Adrenal gland (tissue), 9 donors: ENCODE measurements at regions not wholly inside any gene's neighbourhood (a gene's known extent, or its start where the extent isn't known, plus 50 kb on each side); places are given as distances from the start of the nearest gene placed in this dataset.

Experiments
- DNase-seq, 7 donors: peaks; one replicate each; pipeline ENCODE4 v3.0.0-alpha.2; 2019 to 2020
- H3K27ac ChIP-seq, 5 donors: fragments of 200-600 bp; sonication (generic) in 4 of 5; 1 replicate in 3 of 5; 2 replicates in 2 of 5; pipeline versions ENCODE4 v1.5.1 to v1.8.0; 2016 to 2020; ENCODE audit warnings: mild to moderate bottlenecking in 1 of 5
- H3K27me3 ChIP-seq: fragments of 200-600 bp; 2 replicates; pipeline ENCODE4 v1.8.0; 2021
- H3K36me3 ChIP-seq, 2 donors: fragments of 200-600 bp; replicated peaks in 1 of 2; 1 replicate in 1 of 2; 2 replicates in 1 of 2; pipeline versions ENCODE4 v1.5.1 to v1.8.0; 2018 to 2022
- H3K4me1 ChIP-seq, 2 donors: fragments of 200-600 bp; replicated peaks in 1 of 2; 1 replicate in 1 of 2; 2 replicates in 1 of 2; pipeline versions ENCODE4 v1.5.1 to v1.8.0; 2018 to 2021
- H3K4me3 ChIP-seq, 4 donors: fragments of 200-600 bp; sonication (generic) in 3 of 4; one replicate each; pipeline ENCODE4 v1.5.1; 2016 to 2018
- H3K9me3 ChIP-seq, 3 donors: fragments of 200-600 bp; sonication (generic) in 1 of 3; replicated peaks in 1 of 3; 1 replicate in 2 of 3; 2 replicates in 1 of 3; pipeline versions ENCODE4 v1.5.1 to v1.8.0; 2016 to 2021
- CTCF ChIP-seq, 6 experiments: fragments of 450-650 bp in 4 of 6; fragments of 200-600 bp in 2 of 6; sonication (generic) in 1 of 6; IDR thresholded peaks; 1 replicate in 5 of 6; 2 replicates in 1 of 6; pipeline versions ENCODE4 v1.5.1 to v1.8.0; 2016 to 2021; ENCODE audit warnings: antibody characterized with exemption in 6 of 6, mild to moderate bottlenecking in 2 of 6, moderate library complexity in 1 of 6
- POLR2A ChIP-seq, 2 donors: fragments of 450-650 bp; IDR thresholded peaks; one replicate each; pipeline ENCODE4 v1.6.1; 2017; ENCODE audit warnings: antibody characterized with exemption in 2 of 2, mild to moderate bottlenecking in 2 of 2, moderate library complexity in 1 of 2
- WGBS, 4 donors: extraction: QIAGEN DNeasy Blood & Tissue Kit in 2 of 4; methylation state at CpG; one replicate each; pipeline versions ENCODE4 v1.1.5 to v1.1.7; 2013 to 2017; 5-methylcytosine and 5-hydroxymethylcytosine counted together
- intact Hi-C, 2 donors: fragments of 100-400 bp; cut with DNase I; formaldehyde crosslinking; loops; one replicate each; pipeline versions ENCODE4 v1.14.1 to v1.15.0; 2022 to 2023
- donor health status: healthy with polysubstance abuse.
- donor health status: Bipolar disorder and iron deficiency.
- donor health status: DM: yes; HTN: yes; CAD: no.
- donor health status: DM: no; HTN: no; CAD: no.
- donor health status: DM: no; HTN: no; CAD: no.

- Histone ChIP-seq H3K4me3 (no peak overlapping the region), H3K27me3 (no peaks in the 10 kb centered on the region), H3K4me1 (peaks cover 0 to 4% of the 10 kb centered on the region in 2 donors), H3K27ac (no peak overlapping the region), H3K36me3 (no peaks in the 10 kb centered on the region), H3K9me3 (no peaks in the 10 kb centered on the region)
- DNase-seq, result no peak
- intact Hi-C loops, result no loop called here
- 86 to 95% (median 88%) methylated on average over 1 to 7 of the region's 7 CpGs for WGBS, 4 donors
- TF ChIP-seq CTCF (IDR thresholded peaks at IDR 0.05) (no peak), POLR2A (IDR thresholded peaks at IDR 0.05) (no peak)
Observed at GRCh38 chr14:94886931-94887330, 117.0 kb upstream of the GSC start.

GRCh38 chr14:94885481-94886155 is 115.7 kb upstream of the GSC start:
- 71 to 92% (median 82%) methylated on average over 5 of the region's 5 CpGs for WGBS, 4 donors
- no peaks in the 10 kb centered on the region for H3K9me3 ChIP-seq
- intact Hi-C loops, result no loop called here
- no peak overlapping the region for H3K4me3 ChIP-seq
- TF ChIP-seq CTCF (IDR thresholded peaks at IDR 0.05) (no peak), POLR2A (IDR thresholded peaks at IDR 0.05) (no peak)
- no peaks in the 10 kb centered on the region for H3K27me3 ChIP-seq
- peaks cover 0 to 4% of the 10 kb centered on the region in 2 donors for H3K4me1 ChIP-seq
- no peak for DNase-seq
- no peak overlapping the region for H3K27ac ChIP-seq
- no peaks in the 10 kb centered on the region for H3K36me3 ChIP-seq

DNA sequence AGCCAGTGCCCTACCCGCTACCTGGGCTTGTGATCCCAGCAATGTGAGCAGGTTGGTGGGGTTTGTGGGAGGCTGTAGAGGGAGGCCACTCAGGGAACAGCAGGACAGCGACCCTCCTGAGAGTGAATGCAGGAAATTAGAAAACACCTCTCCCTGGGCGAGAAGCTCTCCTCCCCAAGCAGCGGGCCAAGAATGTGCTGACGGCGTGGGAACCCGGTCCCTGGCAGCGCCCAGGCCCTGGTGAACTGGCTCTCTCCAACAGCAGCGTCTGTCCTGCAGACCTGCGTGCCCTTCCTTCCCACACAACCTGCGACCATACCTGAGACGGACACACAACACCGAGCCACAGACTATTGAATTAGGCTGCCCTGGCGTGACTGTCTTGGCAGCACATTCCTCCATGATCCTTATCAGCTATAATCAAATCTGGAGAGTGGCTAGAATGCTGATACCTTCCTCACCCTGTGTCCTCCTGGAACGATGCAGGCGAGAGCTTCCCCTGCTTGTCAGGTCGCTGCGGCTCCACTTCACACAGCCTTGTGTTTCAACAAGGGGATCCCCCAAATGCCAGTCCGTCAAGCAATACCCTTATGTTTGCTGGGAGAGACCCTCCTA is 114.8 kb upstream of the GSC start:
- intact Hi-C loops, result no loop called here
- no peak for DNase-seq
- Histone ChIP-seq H3K4me1 (peaks cover 2 to 6% of the 10 kb centered on the region in 2 donors), H3K4me3 (no peak overlapping the region), H3K9me3 (no peaks in the 10 kb centered on the region), H3K27me3 (no peaks in the 10 kb centered on the region), H3K27ac (no peak overlapping the region), H3K36me3 (no peaks in the 10 kb centered on the region)
- WGBS, 4 donors, result 80 to 90% (median 88%) methylated on average over 12 to 19 of the region's 19 CpGs
- TF ChIP-seq POLR2A (IDR thresholded peaks at IDR 0.05) (no peak), CTCF (IDR thresholded peaks at IDR 0.05) (no peak)

GRCh38 chr14:94882401-94882800 is 112.5 kb upstream of the GSC start:
- WGBS, 4 donors, result 79 to 93% (median 86%) methylated on average over 2 to 3 of the region's 3 CpGs
- no peaks in the 10 kb centered on the region for H3K36me3 ChIP-seq
- H3K27ac ChIP-seq, result no peak overlapping the region
- H3K9me3 ChIP-seq, result no peaks in the 10 kb centered on the region
- TF ChIP-seq CTCF (IDR thresholded peaks at IDR 0.05), result no peak
- TF ChIP-seq POLR2A (IDR thresholded peaks at IDR 0.05), result no peak
- no peak overlapping the region for H3K4me3 ChIP-seq
- no peak for DNase-seq
- peaks cover 5% of the 10 kb centered on the region in 2 donors for H3K4me1 ChIP-seq
- intact Hi-C loops, result no loop called here
- H3K27me3 ChIP-seq, result no peaks in the 10 kb centered on the region
